ENCODE measurements at regions not wholly inside any gene's neighbourhood (a gene's known extent, or its start where the extent isn't known, plus 50 kb on each side); places are given as distances from the start of the nearest gene placed in this dataset.

DNA sequence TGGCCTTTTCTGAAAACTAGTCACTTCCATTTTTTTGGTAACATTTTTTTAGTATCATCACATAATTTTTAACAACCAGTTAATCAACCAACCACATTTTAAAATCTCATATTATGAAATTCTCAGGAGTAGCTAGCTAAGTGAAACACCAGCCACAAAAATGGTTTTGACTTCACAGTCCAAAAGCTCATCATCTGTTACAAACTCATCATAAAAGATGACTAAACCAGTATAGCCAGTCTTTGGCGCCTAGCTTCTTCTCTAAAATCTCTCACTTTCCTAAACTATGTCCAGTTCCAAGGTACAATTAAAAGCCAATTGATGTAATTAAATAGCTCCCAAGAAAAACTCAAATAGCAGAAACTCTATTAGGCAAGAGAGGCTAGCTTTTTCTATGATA lies 88.2 kb upstream of the ZNF385D start:
- H3K36me3 Mint-ChIP-seq (ENCODE audit: insufficient read depth in 1 of 3, low read depth in 3 of 3), result no peaks in the 10 kb centered on the region
- Histone ChIP-seq H3K56ac (ENCODE audit: insufficient read length, low read depth, low read length) (no peak overlapping the region), H3K79me1 (ENCODE audit: insufficient read depth, low read depth, low read length, poor library complexity, severe bottlenecking) (no peaks in the 10 kb centered on the region), H4K8ac (replicated peaks; ENCODE audit: insufficient read length, low read depth, low read length) (no peak overlapping the region), H3K79me2 (ENCODE audit: insufficient read depth, low read length) (no peaks in the 10 kb centered on the region), H3T11ph (ENCODE audit: low read length) (no peak overlapping the region), H2BK20ac (ENCODE audit: low read depth, low read length, poor library complexity, severe bottlenecking) (no peak overlapping the region), H2BK15ac (ENCODE audit: low read depth, low read length) (no peak overlapping the region), H3K14ac (ENCODE audit: insufficient read depth, low read length) (no peak overlapping the region), H4K5ac (ENCODE audit: insufficient read length, low read depth, low read length) (no peak overlapping the region), H3K4me2 (ENCODE audit: insufficient read depth, insufficient read length, low read length) (no peak overlapping the region), H4K20me1 (ENCODE audit: control insufficient read depth, insufficient read depth, insufficient read length) (no peaks in the 10 kb centered on the region), H3K27ac (ENCODE audit: insufficient read length, low read depth, low read length) (no peak overlapping the region), H3K9ac (ENCODE audit: extremely low read depth, insufficient read length, low read length) (no peak overlapping the region), H3K4me1 (ENCODE audit: insufficient read depth, low read length) (no peaks in the 10 kb centered on the region), H2BK120ac (ENCODE audit: low read depth, low read length, poor library complexity, severe bottlenecking) (no peak overlapping the region), H2BK5ac (ENCODE audit: insufficient read length, low read length) (no peak overlapping the region), H3K27me3 (ENCODE audit: insufficient read depth, low read length) (no peaks in the 10 kb centered on the region), H4K91ac (ENCODE audit: insufficient read length, low read depth, low read length) (no peak overlapping the region), H3K4ac (ENCODE audit: low read depth, low read length) (no peak overlapping the region), H3K23ac (ENCODE audit: insufficient read length, low read depth, low read length) (no peak overlapping the region), H2BK12ac (ENCODE audit: insufficient read length, low read depth, low read length) (no peak overlapping the region), H3K23me2 (ENCODE audit: insufficient read length, low read depth, low read length, poor library complexity, severe bottlenecking) (no peaks in the 10 kb centered on the region), H3K18ac (ENCODE audit: insufficient read length, low read depth, low read length) (no peak overlapping the region), H2AFZ (ENCODE audit: low read length) (no peak overlapping the region), H2AK5ac (ENCODE audit: insufficient read length, low read length) (no peak overlapping the region), H3K9me3 (ENCODE audit: control insufficient read depth, low read depth, low read length) (no peaks in the 10 kb centered on the region)
- no peak for DNase-seq
- TF ChIP-seq, protein P1, sequence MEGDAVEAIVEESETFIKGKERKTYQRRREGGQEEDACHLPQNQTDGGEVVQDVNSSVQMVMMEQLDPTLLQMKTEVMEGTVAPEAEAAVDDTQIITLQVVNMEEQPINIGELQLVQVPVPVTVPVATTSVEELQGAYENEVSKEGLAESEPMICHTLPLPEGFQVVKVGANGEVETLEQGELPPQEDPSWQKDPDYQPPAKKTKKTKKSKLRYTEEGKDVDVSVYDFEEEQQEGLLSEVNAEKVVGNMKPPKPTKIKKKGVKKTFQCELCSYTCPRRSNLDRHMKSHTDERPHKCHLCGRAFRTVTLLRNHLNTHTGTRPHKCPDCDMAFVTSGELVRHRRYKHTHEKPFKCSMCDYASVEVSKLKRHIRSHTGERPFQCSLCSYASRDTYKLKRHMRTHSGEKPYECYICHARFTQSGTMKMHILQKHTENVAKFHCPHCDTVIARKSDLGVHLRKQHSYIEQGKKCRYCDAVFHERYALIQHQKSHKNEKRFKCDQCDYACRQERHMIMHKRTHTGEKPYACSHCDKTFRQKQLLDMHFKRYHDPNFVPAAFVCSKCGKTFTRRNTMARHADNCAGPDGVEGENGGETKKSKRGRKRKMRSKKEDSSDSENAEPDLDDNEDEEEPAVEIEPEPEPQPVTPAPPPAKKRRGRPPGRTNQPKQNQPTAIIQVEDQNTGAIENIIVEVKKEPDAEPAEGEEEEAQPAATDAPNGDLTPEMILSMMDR (conservative IDR thresholded peaks at IDR 0.05), result no peak
- no peaks in the 10 kb centered on the region for H3K4me1 Mint-ChIP-seq
- no CpG with 5 or more reads among the region's 1 CpG for WGBS (ENCODE audit: extremely low coverage, insufficient read length, low lambda C conversion rate)
- no peaks in the 10 kb centered on the region; the same call in 1 of the 2 replicates for H3K27me3 Mint-ChIP-seq (ENCODE audit: low read depth)
- H3K9me3 Mint-ChIP-seq, result no peaks in the 10 kb centered on the region
- H3K4me3 Mint-ChIP-seq, result no peak overlapping the region
- H3K27ac Mint-ChIP-seq, result no peak overlapping the region
